H1 (cell line): ENCODE measurements at regions not wholly inside any gene's neighbourhood (a gene's known extent, or its start where the extent isn't known, plus 50 kb on each side); places are given as distances from the start of the nearest gene placed in this dataset.

Source experiments
- CBX8 ChIP-seq: fragments of 300-800, 300-1000 bp; sonication (generic); IDR thresholded peaks from 2 replicates; pipeline ENCODE4 v1.7.1; 2016; ENCODE audit warnings: low read depth, low read length, borderline replicate concordance
- CHD7 ChIP-seq: fragments of 300-600 bp; sonication (generic); IDR thresholded peaks from 2 replicates; pipeline ENCODE4 v1.7.1; 2012; ENCODE audit warnings: low read length, moderate library complexity, mild to moderate bottlenecking, inconsistent platforms; ENCODE audit not compliant: insufficient replicate concordance
- CREB1 ChIP-seq: IDR thresholded peaks from 2 replicates; pipeline ENCODE4 v1.6.1; 2012; ENCODE audit warnings: inconsistent platforms
- EGR1 ChIP-seq: IDR thresholded peaks from 2 replicates; pipeline ENCODE4 v1.6.1; 2011; ENCODE audit warnings: low read depth, low read length, borderline replicate concordance
- FOSL1 ChIP-seq: IDR thresholded peaks from 2 replicates; pipeline ENCODE4 v1.6.1; 2011; ENCODE audit warnings: mild to moderate bottlenecking, low read depth, low read length, moderate library complexity; ENCODE audit not compliant: insufficient read depth
- TF ChIP-seq, protein P1 (sequence below), 3 experiments: IDR thresholded peaks; 1 replicate in 2 of 3; 2 replicates in 1 of 3; pipeline versions ENCODE4 v1.5.1 to v1.6.1; 2011; ENCODE audit warnings: low read length in 3 of 3, mild to moderate bottlenecking in 3 of 3, inconsistent platforms in 2 of 3, low read depth in 1 of 3, moderate library complexity in 1 of 3; ENCODE audit not compliant: insufficient read depth in 1 of 3; ENCODE audit errors: control extremely low read depth in 1 of 3

GRCh38 chr4:18880871-18881270 lies 859.3 kb upstream of the LCORL start:
- TF ChIP-seq CHD7 (no peak), EGR1 (no peak), CREB1 (no peak), CBX8 (no peak), FOSL1 (no peak)
- TF ChIP-seq, protein P1, sequence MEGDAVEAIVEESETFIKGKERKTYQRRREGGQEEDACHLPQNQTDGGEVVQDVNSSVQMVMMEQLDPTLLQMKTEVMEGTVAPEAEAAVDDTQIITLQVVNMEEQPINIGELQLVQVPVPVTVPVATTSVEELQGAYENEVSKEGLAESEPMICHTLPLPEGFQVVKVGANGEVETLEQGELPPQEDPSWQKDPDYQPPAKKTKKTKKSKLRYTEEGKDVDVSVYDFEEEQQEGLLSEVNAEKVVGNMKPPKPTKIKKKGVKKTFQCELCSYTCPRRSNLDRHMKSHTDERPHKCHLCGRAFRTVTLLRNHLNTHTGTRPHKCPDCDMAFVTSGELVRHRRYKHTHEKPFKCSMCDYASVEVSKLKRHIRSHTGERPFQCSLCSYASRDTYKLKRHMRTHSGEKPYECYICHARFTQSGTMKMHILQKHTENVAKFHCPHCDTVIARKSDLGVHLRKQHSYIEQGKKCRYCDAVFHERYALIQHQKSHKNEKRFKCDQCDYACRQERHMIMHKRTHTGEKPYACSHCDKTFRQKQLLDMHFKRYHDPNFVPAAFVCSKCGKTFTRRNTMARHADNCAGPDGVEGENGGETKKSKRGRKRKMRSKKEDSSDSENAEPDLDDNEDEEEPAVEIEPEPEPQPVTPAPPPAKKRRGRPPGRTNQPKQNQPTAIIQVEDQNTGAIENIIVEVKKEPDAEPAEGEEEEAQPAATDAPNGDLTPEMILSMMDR (IDR thresholded peaks at IDR 0.05; ENCODE audit: control extremely low read depth in 1 of 3, insufficient read depth in 1 of 3, low read depth in 1 of 3, low read length in 3 of 3), result no peak
